NCI-H2196 treated with DMSO at 0.1 percent for 48 hours (cell line): ENCODE measurements at regions not wholly inside any gene's neighbourhood (a gene's known extent, or its start where the extent isn't known, plus 50 kb on each side); places are given as distances from the start of the nearest gene placed in this dataset.
"Not testable (repeated sequence)": the region's sequence is repeated elsewhere in the genome, so short reads cannot be mapped to it uniquely, and the experiment has no call there.

Experiments used
- DNase-seq: peaks from one replicate; lab custom pipeline; 2025; ENCODE audit not compliant: unreplicated experiment; lab: John Stamatoyannopoulos, UW

GRCh38 chr5:8831854-8832253 is 714.0 kb downstream of the SEMA5A start:
- DNase-seq = no peak

GRCh38 chr5:8839361-8840055 is 706.4 kb downstream of the SEMA5A start:
- no peak for DNase-seq

- DNase-seq = no peak
Measured at GRCh38 chr5:8840237-8840636, 705.6 kb downstream of the SEMA5A start.

GRCh38 chr5:8840746-8841145 is 705.1 kb downstream of the SEMA5A start:
- DNase-seq = not testable (repeated sequence)

- DNase-seq = no peak
Measured at GRCh38 chr5:8842971-8843551, 702.8 kb downstream of the SEMA5A start.

GRCh38 chr5:8843771-8844170 is 702.1 kb downstream of the SEMA5A start:
- no peak for DNase-seq

- DNase-seq = no peak
Measured at GRCh38 chr5:8844206-8844605, 701.7 kb downstream of the SEMA5A start.

GRCh38 chr5:8844847-8845246 is 701.0 kb downstream of the SEMA5A start:
- no peak for DNase-seq

- no peak for DNase-seq
Measured at GRCh38 chr5:8845296-8845695, 700.6 kb downstream of the SEMA5A start.

- DNase-seq = no peak
Measured at GRCh38 chr5:8848366-8848765, 697.5 kb downstream of the SEMA5A start.

GRCh38 chr5:8848997-8849594 is 696.8 kb downstream of the SEMA5A start:
- no peak for DNase-seq

GRCh38 chr5:8851101-8851500 is 694.8 kb downstream of the SEMA5A start:
- no peak for DNase-seq

GRCh38 chr5:8857051-8857450 is 688.8 kb downstream of the SEMA5A start:
- no peak for DNase-seq

GRCh38 chr5:8861764-8862163 is 684.1 kb downstream of the SEMA5A start:
- no peak for DNase-seq

GRCh38 chr5:8864053-8864452 is 681.8 kb downstream of the SEMA5A start:
- DNase-seq = no peak

- DNase-seq = no peak
Measured at GRCh38 chr5:8865266-8865665, 680.6 kb downstream of the SEMA5A start.

- no peak for DNase-seq
Measured at GRCh38 chr5:8865686-8866374, 680.0 kb downstream of the SEMA5A start.

- no peak for DNase-seq
Measured at GRCh38 chr5:8868283-8868682, 677.6 kb downstream of the SEMA5A start.

- no peak for DNase-seq
Measured at GRCh38 chr5:8869932-8870331, 675.9 kb downstream of the SEMA5A start.

GRCh38 chr5:8870349-8870958 is 675.4 kb downstream of the SEMA5A start:
- DNase-seq = no peak

GRCh38 chr5:8870959-8871355 is 674.9 kb downstream of the SEMA5A start:
- DNase-seq = no peak

GRCh38 chr5:8871446-8871845 is 674.4 kb downstream of the SEMA5A start:
- no peak for DNase-seq
